K562 (cell line): ENCODE measurements at regions not wholly inside any gene's neighbourhood (a gene's known extent, or its start where the extent isn't known, plus 50 kb on each side); places are given as distances from the start of the nearest gene placed in this dataset.

Experiments
- TEAD4 ChIP-seq, 2 experiments: sonication (generic) in 1 of 2; formaldehyde crosslinking in 1 of 2; IDR thresholded peaks; 2 replicates each; pipeline versions ENCODE4 v1.6.1 to v1.8.0; 2012 to 2022; ENCODE audit warnings: borderline replicate concordance in 1 of 2, inconsistent platforms in 1 of 2, low read length in 1 of 2, mild to moderate bottlenecking in 1 of 2, missing genetic modification reagents in 1 of 2
- TF ChIP-seq, protein P1 (sequence below), 3 experiments: IDR thresholded peaks in 2 of 3; conservative IDR thresholded peaks in 1 of 3; 2 replicates each; pipeline ENCODE4 v1.5.1; 2011 to 2012; ENCODE audit warnings: low read length in 3 of 3, mild to moderate bottlenecking in 3 of 3, control low read depth in 2 of 3, improper control_type of control experiment in 1 of 3, inconsistent platforms in 1 of 3, low read depth in 1 of 3, mixed read lengths in 1 of 3, moderate library complexity in 1 of 3; ENCODE audit not compliant: insufficient read depth in 2 of 3

DNA sequence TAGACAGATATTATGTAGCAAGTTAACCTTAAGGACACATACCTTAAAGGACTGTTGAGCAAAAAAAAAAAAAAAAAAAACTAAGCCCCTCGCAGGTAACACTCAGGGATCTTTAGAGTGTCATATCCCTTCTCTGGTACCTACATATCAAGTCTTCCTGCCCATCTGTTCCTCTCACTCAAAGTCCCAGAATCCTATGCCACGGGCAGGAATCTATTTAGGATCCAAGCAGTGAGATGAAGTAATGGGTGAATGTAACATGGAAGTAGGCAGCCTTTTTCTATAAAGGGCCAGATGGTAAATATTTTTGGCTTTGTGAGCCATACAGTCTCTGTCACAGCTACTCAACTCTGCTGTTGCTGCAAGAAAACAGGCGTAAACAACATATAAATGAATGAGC, 496.7 kb downstream of the STK39 start:
- TF ChIP-seq, protein P1, sequence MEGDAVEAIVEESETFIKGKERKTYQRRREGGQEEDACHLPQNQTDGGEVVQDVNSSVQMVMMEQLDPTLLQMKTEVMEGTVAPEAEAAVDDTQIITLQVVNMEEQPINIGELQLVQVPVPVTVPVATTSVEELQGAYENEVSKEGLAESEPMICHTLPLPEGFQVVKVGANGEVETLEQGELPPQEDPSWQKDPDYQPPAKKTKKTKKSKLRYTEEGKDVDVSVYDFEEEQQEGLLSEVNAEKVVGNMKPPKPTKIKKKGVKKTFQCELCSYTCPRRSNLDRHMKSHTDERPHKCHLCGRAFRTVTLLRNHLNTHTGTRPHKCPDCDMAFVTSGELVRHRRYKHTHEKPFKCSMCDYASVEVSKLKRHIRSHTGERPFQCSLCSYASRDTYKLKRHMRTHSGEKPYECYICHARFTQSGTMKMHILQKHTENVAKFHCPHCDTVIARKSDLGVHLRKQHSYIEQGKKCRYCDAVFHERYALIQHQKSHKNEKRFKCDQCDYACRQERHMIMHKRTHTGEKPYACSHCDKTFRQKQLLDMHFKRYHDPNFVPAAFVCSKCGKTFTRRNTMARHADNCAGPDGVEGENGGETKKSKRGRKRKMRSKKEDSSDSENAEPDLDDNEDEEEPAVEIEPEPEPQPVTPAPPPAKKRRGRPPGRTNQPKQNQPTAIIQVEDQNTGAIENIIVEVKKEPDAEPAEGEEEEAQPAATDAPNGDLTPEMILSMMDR (IDR thresholded peaks at IDR 0.05 in 2 of 3, conservative IDR thresholded peaks at IDR 0.05 in 1 of 3; ENCODE audit: insufficient read depth in 2 of 3, low read depth in 1 of 3, low read length in 3 of 3): no peak
- no peak for TF ChIP-seq TEAD4 (IDR thresholded peaks at IDR 0.05; ENCODE audit: low read length)
- TF ChIP-seq TEAD4 (CRISPR knock-in tag; IDR thresholded peaks at IDR 0.05; ENCODE audit: borderline replicate concordance): no peak
